GM18502 (cell line): ENCODE measurements at regions not wholly inside any gene's neighbourhood (a gene's known extent, or its start where the extent isn't known, plus 50 kb on each side); places are given as distances from the start of the nearest gene placed in this dataset.
"Not testable (repeated sequence)": the region's sequence is repeated elsewhere in the genome, so short reads cannot be mapped to it uniquely, and the experiment has no call there.

Experiments used
- ATAC-seq: cut with Tn5 transposase; IDR thresholded peaks from one replicate; pipeline ENCODE4 v1.9.1; 2021; ENCODE audit warnings: mild to moderate bottlenecking; ENCODE audit not compliant: unreplicated experiment, poor library complexity

- ATAC-seq = no peak
Observed at GRCh38 chr4:141339966-141340365, 119.3 kb downstream of the ZNF330 start.

- ATAC-seq = no peak
Observed at GRCh38 chr4:141340458-141340857, 119.8 kb downstream of the ZNF330 start.

DNA sequence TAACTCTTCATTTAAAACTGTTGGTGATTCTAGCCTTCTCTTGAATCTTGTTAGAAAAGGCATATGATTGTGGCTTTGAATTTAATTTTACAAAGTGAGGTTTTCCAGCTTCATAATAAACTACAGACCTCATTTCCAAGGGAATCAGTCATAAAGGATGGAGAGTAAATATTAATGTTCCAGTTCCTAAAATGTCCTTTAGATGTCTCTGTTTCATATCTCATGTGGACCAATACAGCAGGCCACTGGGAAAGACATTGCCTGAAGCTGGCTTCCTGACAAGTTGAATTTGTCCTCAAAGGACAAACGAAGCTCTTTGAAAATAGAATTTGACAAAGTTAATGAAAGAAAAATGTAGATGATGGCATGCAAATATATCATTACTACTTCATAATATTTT lies 125.4 kb downstream of the ZNF330 start:
- no peak for ATAC-seq

- no peak for ATAC-seq
Observed at GRCh38 chr4:141347684-141348083, 127.0 kb downstream of the ZNF330 start.

- peak; percentile 46 for ATAC-seq
Observed at GRCh38 chr4:141348125-141348524, 127.4 kb downstream of the ZNF330 start.

- ATAC-seq = peak; percentile 57
Observed at GRCh38 chr4:141348573-141348972, 127.9 kb downstream of the ZNF330 start.

- no peak for ATAC-seq
Observed at GRCh38 chr4:141349236-141349635, 128.5 kb downstream of the ZNF330 start.

DNA sequence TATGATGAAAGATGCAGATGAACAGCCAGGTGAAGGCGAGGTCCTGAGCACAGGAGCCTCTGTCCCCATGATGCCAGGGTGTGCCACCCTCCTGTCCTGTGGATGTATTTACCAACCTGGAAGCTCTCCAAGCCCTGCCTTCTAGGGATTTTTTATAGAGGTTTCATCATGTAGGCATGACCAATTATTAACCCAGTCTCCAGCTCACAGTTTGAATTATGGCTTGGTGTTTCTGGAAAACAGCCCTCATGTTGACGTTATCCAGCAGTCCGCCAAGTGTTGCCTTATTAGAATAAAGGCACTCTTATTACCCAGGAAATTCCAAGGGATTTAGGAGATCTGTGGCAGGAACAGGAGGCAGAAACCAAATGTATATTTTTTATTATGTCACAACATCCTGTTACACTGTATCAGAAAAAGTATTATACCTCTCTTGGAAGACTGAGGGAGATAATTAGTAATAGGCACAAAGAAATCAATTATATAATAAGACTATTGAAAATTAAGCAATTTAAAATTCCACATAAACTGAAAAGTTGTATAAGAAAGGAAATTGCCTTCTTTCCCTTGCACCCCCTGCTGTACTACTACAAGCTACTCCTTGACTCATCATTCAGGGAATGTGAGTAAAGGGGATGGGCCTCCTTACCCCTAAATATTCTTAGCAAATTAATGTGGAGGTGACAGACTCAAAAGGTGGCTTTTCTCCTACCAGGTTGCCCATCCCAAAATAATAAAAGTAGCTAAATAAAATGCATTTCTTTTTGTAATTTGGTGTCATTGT lies 129.6 kb downstream of the ZNF330 start:
- ATAC-seq = no peak

DNA sequence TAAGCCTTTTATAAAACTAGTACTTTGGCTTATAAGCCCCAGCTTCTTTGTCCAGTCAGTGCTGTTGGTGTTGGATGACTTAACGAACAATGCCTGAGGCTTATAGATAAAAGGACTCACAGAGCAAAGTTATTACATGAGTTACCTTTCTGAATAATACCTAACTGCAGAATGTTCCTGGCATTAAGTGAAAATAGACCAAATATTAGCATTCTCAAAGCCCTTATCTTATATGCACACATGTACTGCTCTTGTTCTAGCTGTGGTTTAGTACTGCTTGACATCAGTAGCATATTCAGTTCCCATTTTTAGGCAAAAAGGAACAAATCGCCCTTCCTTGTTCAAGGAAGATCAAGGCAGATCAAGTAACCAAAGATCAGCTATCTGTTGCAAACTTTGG lies 131.6 kb downstream of the ZNF330 start:
- ATAC-seq = no peak

DNA sequence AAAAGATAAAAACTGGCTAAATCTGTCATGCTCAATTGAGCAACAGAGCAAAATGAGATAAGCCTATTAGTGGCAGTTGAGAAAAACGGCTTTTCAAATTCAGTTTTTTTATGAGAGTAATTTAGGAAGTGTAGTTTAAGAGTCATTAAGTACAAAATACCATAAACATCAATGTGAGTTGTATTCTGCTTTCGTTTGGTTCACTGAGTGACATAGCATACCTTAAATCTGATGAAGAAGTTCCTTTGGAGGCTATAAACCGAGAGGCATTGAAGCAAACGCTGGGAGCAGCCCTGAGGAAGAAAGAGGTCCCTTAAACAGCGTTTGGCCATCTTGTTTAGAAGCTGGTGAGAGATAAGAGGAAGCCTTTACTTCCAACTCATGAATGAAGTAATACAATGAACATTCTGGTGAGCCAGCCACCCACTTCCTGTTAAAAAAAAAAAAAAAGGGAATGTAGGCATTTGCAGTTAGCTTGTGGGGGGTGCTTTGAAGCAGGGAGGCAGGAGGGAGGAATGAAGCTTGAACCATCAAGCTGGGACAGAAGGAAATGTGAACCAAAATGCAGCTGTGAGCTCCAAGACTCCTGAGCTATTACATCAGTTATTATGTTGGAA lies 132.3 kb downstream of the ZNF330 start:
- ATAC-seq = no peak

- ATAC-seq = no peak
Observed at GRCh38 chr4:141356321-141356962, 135.7 kb downstream of the ZNF330 start.

DNA sequence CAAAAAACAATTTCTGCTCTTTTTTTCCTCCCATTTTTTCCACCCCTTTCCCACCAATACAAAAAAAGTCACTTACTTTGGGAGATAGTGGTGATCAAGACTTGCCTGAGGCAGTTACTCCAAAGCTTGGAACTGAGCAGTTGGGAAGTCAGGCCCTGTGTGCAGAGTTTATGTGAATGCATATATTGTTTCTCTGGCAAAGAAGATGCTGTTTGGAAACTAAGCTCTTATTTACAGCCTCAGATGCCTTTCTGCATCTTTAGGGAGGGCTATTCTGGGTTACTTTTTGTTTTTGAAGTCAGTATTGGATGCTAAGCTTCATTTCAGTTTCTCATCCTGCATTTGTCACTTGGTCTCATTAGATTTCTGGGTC lies 136.3 kb downstream of the ZNF330 start:
- ATAC-seq = no peak

DNA sequence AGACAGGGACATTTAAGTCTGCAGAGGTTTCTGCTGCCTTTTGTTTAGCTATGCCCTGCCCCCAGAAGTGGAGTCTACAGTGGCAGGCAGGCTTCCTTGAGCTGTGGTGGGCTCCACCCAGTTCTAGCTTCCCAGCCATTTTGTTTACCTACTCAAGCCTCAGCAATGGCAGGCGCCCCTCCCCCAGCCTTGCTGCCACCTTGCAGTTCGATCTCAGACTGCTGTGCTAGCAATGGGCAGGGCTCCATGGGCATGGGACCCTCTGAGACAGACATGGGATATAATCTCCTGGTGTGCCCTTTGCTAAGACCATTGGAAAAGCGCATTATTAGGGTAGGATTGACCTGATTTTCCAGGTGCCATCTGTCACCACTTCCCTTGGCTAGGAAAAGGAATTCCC lies 147.5 kb downstream of the ZNF330 start:
- ATAC-seq = not testable (repeated sequence)

DNA sequence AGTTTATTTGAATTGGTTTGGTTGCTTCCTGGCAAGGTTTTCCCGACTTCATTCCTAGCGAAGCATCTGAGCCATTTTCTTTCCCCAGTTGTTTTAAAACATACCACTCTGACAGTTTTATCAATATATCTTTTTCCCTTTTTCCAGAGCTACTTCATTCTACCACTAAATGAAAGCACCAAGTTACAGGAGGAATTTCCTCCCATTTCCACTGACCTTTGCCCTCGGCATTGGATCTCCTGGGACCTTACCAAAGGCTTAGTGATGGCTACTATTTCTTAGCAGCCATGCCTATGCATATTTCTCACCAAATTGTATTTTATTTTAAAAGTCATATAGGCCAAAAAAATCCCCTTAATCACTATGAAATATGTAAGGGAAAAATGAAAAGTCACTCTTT lies 150.5 kb downstream of the ZNF330 start:
- no peak for ATAC-seq

GRCh38 chr4:141375855-141376254 lies 155.2 kb downstream of the ZNF330 start:
- no peak for ATAC-seq

GRCh38 chr4:141376769-141377168 lies 156.1 kb downstream of the ZNF330 start:
- no peak for ATAC-seq

GRCh38 chr4:141387299-141387698 lies 166.6 kb downstream of the ZNF330 start:
- ATAC-seq = no peak

- ATAC-seq = no peak
Observed at GRCh38 chr4:141388481-141388880, 167.8 kb downstream of the ZNF330 start.

DNA sequence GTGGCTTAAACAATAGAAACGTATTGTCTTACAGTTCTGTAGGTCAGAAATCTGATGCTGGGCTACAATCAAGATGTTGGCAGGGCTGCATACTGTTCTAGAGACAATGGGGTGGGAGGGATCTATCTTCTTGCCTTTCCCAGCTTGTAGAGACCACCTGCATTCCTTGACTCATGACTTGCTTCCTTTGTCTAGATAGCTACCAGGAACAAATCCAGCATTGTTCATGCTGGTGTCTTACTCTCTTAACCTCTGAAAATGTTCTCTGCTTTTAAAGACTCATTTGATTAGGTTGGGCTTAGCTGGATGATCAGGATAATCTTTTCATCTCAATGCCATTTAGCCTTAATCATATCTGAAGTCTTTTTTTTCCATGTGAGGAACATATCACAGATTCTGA lies 169.0 kb downstream of the ZNF330 start:
- no peak for ATAC-seq

DNA sequence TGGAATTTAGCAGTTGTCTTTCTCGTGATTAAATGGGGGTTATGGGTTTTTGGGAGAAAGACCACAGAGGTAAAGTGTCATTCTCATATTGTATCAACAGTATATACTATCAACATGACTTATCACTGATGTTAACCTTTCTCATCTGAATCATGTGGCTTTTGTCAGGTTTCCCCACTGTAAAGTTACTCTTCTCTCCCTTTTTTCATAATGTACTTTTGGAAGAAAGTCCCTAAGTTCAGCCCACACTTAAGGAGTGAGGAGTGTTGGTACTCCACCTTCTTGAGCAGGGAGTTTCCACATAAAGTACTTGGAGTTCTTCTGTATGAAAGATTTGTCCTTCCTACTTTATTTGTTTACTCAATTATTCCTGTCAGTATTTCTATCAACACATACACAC lies 169.9 kb downstream of the ZNF330 start:
- ATAC-seq = no peak

DNA sequence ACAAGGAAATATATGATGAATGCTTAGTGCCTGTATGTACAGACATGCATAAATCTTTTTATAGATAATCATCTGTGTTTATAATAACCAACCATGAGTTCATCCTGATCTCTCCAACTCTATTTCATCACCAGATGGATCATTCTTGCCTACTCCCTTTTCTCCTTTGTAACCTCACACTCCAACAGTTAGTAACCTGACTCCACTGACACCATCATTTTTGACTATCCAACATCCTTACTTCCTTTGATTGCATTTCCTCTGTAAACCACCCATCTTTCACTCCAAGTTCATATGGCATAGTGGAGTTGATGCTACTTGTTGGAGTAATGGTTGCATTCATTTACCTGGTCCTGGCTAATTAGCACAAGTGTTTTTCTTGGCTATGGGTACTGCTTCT lies 170.6 kb downstream of the ZNF330 start:
- no peak for ATAC-seq

DNA sequence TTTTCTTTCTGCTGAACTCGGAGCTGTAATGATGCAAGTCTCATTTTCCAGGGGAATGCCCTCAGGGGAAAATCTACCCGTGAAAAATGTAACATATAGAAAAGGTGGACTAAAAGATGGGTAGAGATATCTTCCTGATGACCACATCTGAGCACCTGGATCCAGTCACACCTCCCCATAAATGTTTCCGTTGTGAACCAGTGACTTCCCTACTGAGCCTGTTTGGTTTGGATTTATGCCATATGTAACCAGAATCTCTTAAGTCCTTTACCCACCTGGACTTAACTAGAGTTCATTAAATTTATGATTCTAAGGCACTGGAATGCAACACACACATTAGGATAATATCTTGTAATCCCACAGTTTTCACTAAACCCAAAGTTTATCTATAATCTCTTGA lies 171.1 kb downstream of the ZNF330 start:
- no peak for ATAC-seq
